ENCODE measurements at regions not wholly inside any gene's neighbourhood (a gene's known extent, or its start where the extent isn't known, plus 50 kb on each side); places are given as distances from the start of the nearest gene placed in this dataset.
A peak's percentile ranks its signal among the peaks of the same experiment; 100 is the strongest.

DNA sequence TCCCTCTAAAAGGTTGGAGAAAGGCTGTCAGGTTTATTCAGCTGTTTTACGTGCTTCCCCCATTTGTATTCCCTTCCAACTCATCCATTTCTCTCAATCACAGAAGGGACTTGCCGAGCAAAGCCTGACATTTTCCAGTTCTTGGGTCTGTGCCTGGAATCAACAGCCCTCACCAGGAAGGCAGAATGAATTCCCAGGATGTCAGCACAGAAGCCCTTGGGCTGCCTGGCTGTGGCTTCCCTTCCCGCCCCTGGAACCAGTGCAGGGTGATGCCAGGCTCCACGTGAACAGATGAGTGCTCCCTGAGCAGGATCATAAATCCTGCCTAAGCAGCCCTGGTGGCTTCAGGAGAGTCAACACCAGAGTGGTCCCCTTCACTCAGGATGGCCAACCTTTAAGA is 86.1 kb upstream of the CD83 start:
- DNase-seq = no peak

DNA sequence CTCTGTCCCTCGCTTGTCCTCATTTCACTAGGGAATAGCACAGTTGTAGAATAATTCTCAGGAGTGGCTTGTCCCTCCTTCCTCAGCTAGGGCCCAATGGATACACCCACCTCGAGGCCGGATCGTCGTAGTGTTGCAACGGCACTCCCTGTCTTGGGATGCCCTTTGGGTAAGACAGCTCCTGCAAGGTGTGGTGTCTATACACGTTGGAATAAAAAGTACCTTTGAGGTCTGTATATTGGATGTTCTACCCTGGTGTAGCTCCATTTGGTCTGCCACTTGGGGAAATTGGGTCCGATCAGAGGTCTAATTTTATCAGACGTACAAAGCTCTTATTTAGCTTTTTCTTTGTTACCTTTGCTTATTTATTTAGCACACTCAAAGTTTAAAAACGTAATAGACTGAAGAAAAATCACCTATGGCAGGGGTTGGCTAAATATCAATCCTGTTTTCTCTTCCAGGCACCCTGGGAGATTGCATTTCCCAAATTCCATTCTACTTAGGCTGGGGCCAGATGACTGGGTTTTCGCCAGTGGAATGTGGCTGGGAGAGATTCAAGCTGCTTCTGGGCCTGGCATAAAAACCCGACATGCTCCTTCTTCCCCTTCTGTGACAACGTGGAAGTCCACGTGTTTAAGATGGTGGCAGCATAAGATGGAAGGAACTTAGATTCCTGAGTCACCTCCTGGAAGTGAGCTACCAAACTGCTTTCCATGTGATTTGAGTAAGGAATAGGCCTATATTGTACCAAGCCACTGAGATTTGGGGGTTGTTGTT is 82.3 kb upstream of the CD83 start:
- DNase-seq = peak; percentile 90

DNA sequence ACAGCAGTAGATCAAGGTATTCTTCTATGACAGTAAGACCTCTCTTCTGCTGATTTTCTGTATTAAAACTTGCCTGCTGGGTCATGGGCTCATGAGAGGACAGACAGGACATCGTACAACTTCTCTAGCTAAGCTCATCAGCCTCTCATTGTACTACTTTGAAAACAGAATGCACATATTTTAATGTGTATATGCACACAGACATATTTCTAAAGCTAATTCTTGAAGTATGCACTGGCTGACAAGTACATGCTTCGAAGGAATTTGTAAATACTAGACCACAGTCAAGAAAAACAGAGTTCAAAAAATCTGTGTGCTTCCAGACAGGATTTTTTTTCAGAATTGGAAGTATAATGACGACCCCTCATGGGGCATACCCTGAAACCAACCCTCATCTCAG is 81.7 kb upstream of the CD83 start:
- no peak for DNase-seq

DNA sequence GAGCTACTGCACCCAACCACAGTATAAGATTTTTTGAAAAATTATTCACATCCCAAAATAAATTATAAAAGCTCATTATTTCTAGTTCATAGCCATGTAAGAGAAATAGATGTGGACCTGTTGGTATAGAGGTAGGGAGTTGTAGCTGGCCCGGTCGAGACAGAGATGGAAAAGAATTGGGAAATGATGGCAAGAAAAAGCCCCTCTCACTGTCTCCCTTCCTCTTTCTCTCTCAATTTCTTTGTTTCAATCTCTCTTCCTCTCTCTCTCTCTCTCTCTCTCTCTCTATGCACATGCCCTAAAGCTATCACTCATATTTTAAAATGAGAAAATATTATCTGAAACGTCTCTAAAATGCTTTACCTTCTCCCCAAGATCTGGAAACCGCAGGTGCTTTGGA is 80.7 kb upstream of the CD83 start:
- no peak for DNase-seq

DNA sequence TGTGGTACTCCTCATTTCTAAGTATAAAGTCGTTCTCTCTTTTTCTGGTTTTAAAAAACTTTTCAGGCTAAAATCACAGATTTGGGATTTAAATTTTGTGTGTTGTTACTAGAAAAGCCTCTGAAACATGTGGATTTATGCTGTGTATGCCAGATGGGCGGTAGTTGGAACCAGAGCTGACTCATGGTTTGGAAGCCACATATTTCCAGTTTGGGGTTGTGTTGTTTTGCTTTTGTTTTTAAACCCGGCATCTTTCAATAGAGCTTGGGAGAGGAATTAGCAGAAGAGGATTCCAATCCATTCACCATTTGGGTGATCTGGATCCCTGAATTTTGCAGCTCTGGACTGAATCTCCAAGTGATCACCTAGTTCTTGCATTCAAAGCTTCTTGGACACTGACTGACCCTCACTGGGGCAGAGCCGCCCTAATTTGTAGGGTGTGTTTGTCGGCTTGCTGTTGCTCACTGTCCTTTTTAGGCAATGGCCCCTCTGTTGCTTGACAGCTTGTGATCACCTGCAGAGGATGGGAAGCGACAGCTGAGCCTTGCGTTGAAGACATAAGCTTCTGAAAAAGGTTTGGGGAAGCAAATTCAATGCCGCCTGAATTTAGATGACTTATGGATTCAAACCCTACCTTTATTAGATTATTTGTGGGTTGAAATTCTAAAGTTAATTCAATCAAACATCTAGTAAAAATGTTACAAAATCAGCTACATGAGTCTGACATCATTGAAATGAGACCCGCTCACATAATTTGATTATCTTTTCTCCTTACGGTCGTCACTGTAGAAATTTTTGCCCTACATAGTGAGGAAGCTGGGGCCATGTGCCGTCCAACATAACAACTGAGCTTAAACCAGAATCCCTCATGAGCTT is 79.9 kb upstream of the CD83 start:
- peak; percentile 85 for DNase-seq

DNA sequence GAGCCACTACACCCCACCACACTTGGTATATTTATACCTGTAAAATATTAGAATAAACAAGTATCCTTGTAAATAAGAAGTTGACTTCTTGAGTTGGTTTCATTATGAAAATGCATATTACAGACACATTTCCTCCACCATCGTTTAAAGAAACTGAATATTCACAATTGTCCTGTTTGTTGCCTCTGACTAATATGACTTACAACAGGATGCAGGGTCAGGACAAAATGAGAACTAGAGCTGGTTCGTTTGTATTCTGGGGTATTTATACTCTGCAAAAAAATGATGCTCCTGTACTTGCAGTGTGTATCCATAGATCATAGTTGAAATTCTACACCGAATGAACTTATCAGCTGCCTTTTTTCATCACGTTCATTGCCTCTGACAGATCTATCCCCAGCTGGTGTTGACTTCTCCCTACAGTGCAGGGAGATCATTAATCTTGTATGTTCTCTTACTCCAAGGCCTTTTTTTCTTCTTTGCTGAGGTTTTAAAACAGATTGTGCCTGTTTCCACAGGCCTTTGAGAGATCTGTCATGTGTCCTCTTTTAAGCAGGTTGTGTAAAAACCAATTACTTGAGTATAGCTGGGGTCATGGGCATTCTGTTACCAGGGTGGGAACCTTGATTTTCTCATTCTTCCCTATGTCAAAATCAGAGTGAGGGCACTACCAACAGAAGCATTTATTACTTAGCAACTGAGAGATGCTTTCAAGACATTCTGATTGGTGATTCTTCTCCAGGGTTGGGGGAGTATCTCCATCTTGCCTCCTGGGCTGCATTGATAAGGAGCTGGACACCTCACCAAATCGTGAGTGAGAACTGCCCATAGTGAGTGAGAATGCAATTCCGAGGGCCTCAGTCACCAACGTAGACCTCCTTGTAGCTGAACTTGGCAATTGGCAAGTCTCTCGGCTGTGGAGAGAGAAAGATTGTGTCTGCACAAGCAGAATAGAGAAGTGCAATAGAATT is 78.8 kb upstream of the CD83 start:
- DNase-seq = peak; percentile 60

DNA sequence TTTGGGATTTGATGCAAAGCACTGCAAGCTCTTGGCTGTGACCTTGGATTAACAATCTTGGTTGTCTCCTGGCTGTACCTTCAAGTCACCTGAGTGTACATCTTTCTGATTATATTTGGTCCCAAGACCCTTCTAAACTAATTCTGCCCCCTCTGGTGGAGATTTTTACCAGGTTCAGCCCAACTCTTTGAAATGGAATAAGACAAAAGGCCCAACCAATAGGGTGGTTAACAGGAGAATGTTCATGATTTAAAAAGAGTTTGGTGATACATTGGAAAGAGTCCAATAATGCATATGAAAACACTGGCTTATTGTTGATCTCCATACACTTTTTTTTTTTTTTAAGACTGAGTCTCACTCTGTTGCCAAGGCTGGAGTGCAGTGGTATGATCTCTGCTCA is 77.5 kb upstream of the CD83 start:
- DNase-seq = no peak

DNA sequence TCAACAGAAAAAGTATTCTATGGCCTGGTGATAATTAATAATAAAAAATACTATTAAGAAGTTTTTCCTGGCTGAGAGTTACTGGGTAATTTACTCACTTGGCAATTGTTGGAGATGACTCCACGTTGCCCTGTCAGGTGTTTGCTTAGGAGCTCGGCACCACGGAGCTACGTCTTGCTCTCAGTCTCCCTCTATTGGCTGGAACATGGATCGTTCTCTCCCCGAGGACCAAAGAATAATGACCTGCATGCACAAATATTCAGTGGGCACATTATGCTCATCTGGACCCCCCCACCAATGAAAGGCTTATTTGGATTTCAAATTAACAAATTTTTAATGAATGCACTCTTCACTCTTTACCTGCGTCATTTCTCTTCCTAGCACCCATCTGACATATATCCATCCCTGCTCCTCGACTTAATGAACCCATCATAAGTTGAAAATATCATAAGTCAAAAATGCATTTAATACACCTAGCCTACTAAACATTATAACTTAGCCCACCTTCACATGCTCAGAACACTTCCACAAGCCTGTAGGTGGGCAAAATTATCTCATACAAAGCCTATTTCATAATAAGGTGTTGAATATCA is 71.0 kb upstream of the CD83 start:
- peak; percentile 49 for DNase-seq

DNA sequence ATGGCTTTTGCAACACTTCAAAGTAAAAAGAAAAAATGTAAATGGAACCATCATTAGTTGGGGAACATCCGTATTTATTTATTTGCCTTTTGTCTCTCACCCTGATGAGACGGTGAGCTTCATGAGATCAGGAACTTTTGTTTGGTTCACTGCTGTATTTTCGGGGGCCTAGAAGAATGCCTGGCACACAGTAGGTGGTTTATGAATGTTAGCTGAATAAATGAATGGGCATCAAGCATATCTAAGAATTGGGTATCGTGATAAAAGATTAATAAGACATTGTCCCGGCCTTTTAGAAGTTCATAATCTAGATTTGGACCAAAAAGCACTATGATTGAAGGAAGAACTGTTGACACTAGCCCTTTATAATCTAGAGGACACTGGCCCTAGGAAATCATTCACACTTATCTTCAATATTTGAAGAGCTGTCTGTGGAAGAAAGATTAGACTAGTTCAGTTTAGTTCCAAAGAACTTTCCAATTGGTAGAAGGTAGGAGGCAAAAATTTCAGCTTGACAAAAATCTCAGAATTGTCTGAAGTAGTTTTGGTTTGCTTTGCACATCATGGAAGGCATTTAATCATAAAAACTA is 70.3 kb upstream of the CD83 start:
- no peak for DNase-seq

DNA sequence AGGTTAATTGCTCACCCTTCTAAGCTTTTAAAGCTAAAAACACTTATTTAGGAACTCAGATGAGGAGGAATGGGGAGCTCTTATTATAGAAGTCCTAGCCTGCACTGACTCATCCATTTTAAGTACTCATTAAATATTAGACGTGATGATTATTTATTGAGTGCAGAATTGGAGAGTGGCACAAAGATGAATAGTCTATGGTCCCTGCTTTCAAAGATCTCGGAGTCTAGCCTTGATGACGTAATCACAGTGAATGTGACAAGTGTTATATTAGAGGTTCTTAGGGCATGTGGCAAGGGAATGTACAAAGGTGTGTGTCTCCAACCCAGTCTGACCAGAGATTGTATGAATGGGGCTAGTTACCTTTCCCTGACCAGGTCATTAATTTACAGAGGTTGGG is 68.7 kb upstream of the CD83 start:
- DNase-seq = no peak

DNA sequence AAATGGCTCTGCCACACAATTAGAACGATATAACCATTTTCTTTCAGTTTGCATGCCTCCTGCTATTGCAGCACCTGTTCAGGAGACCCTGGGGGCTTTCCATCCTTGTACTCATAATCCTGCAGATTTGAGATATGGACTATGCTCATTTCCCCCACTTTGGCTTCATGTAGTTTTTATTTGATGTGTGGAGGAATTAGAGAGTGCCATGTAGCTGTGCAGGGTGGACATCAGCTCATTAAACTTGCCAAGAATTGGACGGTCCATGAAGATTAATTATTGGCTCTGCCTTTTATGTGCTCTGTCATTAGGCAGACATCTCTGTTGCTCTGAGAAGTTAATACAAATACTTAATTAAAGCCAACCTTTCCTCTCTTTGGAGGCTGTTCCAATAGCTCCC is 66.2 kb upstream of the CD83 start:
- no peak for DNase-seq

DNA sequence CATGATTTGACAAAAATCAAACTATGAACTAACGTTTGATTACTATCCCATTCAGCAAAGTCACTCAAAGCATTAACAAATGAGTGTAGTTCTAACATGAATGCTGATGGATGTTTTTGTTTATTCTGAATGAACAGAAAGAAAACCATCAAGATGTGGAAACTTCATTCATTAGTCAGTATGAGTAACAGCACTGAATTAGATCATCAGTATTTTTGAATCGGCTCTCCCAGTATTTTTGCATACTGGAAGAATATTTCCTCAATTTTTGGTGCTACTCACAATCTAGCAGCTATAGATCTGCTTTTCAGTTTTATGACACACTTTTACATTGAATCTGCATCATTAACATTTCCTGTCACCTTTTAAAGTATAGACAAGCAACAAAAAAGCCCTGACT is 63.8 kb upstream of the CD83 start:
- DNase-seq = peak; percentile 72

DNA sequence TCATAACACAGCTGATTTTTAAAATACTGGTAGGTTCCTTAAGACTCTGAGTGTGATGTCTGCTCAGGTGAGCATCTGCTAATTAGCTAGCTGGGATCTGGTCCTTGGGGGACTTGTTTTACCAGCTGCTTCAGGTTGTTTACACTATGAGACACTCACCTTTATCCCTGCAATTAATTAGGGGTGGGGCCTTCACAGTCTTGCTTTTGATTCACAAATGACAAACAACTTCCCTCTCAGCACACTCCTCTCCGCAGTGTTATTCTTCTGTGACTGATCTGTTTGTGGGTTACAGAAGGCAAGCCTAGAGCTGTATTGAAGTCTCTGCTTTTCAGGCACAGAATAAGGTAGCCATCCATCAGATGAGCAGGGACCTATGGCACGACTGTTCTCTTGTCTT is 62.0 kb upstream of the CD83 start:
- no peak for DNase-seq

DNA sequence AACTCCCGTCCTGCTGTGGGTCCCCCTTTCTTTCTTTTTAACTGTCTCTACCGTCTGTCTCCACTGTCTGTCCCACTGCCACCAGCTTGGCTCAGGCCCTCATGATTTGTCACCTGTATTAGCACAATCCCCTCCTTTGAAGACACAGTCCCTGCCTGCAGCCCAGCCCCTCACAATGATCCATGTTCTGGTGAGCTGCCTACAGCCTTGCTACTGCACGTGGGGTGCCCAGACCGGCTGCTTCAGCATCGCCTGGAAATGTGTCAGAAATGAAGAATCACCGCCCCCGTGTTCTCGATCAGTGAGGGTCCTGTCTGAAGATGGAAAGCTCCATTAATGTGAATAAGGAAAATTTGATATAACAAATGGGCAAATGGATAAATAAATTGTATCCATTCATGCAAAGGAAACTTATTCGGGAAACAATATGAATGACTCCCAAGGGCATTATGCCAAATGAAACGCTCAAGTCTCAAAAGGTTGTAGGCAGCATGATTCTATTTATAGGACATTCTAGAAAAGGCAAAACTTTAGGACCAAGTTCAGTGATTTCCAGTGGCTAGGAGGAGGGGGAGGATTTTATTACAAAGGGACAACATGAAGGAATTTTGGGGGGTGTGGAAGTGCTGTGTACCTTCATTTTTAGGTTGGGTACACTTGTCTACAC is 59.4 kb upstream of the CD83 start:
- DNase-seq = no peak

DNA sequence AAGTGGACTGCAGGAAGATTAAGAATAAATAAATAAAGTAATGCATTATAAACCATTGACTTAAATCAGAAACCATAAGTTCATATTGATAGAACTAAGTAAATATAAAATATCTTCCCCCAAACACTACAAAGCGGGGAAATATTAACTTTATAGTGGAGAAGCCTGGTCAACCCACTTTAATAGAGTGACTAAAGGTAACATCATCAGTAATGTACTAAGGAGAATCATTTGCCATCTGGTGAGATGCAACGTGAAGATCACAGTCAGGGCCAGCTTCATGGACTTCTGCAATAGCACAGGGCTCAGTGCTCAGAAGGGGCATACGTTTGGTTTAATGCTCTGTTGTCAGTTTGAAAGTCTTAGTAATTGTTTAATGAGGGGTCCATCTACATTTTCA is 58.8 kb upstream of the CD83 start:
- DNase-seq = no peak

DNA sequence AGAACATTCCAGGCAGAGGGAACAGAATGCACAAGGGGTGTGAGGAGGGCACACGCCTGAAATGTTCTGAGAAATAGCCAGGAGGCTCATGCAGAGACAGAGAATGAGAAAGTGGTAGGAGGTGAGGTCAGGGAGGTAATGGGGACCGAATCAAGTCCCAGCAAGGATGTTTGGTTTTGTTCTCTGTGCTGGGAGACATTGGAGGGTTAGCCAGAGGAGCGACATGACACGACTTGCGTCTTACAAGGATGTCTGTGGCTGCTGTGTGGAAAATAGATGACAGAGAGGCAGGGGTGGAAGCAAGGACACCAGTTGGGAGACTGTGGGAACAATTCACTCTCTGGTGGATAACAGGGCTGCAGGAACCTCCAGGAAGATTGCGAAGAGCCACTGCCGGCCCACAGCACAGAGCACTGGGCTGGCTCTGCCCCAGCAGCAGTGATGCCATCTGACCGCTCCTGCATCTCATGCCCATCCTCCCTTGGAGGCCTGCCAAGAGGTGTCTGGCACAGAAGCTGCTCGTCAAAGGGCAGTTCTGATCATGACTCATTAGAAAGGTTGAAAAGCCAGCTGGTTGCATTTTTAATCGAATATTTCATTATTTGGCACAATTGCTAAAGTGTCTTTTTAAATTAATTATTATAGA is 57.7 kb upstream of the CD83 start:
- DNase-seq = no peak

DNA sequence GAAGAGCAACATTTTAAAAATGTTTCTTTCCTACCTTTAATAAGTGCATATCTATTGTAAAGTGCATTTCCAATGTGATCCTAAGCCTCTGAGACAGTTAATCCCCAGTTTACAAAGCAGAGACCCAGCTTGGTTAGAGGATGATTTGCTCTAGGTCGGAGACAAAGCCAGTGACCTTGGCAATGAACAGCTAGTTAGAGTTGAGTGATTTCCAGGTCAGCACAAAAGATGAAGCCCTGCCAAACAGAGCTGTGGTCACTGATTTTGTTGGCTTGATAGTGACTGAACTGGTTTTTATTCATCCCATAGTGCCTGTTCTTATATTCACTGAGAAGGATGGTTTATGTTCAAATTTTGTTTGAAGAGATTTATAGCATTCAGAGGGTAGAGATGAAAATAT is 56.6 kb upstream of the CD83 start:
- no peak for DNase-seq

DNA sequence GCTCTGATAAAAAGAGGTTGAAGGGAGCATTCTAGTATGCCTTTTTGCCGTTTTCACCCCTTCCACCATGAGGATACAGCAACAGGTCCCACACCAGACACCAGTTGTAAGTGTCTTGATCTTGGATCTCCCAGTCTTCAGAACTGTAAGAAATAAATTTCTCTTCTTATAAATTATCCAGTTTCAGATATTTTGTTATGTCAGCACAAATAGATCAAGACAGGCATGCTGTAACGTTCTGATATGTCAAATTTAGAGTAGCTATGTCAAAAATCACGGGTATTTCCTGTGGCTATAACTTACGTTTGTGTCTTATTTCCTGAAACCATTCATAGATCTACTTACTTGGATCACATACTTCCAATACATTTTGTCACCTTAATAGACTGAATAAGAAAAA is 55.9 kb upstream of the CD83 start:
- DNase-seq = no peak

DNA sequence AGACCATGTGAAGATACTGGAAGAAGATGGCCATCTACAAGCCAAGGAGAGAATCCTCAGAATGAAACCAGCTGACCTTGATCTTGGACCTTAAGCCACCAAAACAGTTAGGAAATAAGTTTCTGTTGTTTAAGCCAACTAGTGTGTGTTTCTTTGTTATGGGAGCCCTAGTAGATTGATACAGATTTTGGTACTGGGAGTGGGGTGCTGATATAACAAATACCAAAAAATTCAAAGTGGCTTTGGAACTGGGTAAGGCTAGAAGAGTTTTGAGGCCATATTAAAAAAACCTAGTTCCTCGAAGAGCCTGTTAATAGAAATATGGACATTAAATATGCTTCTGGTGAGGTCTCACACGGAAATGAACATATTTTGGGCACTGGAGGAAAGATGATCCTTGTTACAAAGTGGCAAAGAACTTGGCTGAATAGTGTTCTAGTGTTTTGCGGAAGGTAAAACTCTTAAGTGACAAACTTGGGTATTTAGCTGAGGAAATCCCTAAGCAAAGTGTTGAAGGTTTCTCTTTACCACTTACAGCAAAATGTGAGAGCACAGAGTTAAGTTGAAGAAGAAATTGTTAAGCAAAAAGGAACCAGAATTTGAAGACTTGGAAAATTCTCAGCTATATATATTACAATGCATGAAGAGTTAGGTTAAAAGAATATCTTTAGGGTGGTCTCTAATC is 55.1 kb upstream of the CD83 start:
- DNase-seq = no peak

DNA sequence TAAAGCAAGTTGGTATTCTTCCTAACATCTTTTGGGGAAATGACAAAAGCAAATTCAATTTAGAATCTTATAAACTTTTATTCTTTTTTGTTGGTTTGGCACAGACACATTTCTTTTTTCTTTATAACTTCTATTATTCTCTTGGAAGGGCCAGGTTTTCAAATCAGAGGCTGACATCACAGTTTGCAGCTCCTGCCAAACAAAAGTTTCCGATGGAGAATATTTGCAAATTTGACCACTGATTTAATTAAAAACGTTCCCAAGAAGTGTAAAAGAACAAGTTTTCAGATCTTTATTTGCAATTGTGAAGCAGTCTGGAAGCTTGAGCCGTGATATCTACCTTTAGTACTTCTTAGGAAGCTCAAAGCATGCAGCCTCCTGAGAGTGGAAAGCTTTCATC is 53.8 kb upstream of the CD83 start:
- DNase-seq = no peak

DNA sequence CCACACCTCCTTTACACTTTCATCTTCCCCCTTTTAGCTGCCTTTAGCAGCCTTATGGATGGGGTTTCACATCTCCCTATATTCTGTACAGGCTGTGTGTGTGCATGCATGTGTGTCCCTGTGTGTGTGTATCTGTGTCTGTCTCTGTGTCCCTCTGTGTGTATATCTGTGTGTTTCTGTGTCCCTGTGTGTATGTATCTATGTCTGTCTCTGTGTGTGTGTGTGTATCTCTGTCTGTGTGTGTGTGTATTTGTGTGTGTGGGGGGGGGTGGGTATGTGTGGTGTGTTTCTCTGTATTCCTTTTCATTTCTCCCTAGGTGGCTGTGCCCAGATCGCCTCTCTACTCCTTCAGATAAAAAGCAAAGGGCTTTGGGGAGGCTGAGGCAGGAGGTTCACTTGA is 52.2 kb upstream of the CD83 start:
- no peak for DNase-seq
